ENCODE measurements at regions not wholly inside any gene's neighbourhood (a gene's known extent, or its start where the extent isn't known, plus 50 kb on each side); places are given as distances from the start of the nearest gene placed in this dataset.

- Histone ChIP-seq H3K9me3 (no peaks in the 10 kb centered on the region), H3K27ac (no peak overlapping the region), H3K27me3 (no peaks in the 10 kb centered on the region), H3K4me1 (peaks cover 8% of the 10 kb centered on the region), H3K4me3 (no peak overlapping the region), H3K36me3 (ENCODE audit: low read depth, missing control alignments) (no peaks in the 10 kb centered on the region)
- no peak for DNase-seq
- intact Hi-C loops (cut with DNase I; ENCODE audit: low total_unique reads), result no loop called here
- TF ChIP-seq POLR2A (IDR thresholded peaks at IDR 0.05) (no peak), CTCF (IDR thresholded peaks at IDR 0.05) (no peak)
- WGBS, 2 donors, result 73 to 96% methylated on average over 2 of the region's 2 CpGs
Measured at GRCh38 chr13:40161931-40162330, 504.5 kb downstream of the FOXO1 start.

GRCh38 chr13:40163066-40164000 lies 503.1 kb downstream of the FOXO1 start:
- intact Hi-C loops (cut with DNase I; ENCODE audit: low total_unique reads), result no loop called here
- TF ChIP-seq CTCF (IDR thresholded peaks at IDR 0.05) (no peak), POLR2A (IDR thresholded peaks at IDR 0.05) (no peak)
- Histone ChIP-seq H3K36me3 (ENCODE audit: low read depth, missing control alignments) (no peaks in the 10 kb centered on the region), H3K27ac (no peak overlapping the region), H3K27me3 (no peaks in the 10 kb centered on the region), H3K9me3 (no peaks in the 10 kb centered on the region), H3K4me1 (peaks cover 8% of the 10 kb centered on the region), H3K4me3 (no peak overlapping the region)
- no peak for DNase-seq
- 75 to 81% methylated on average over 7 to 11 of the region's 11 CpGs for WGBS, 2 donors

- no peaks in the 10 kb centered on the region for H3K36me3 ChIP-seq (ENCODE audit: low read depth, missing control alignments)
- H3K9me3 ChIP-seq, result no peaks in the 10 kb centered on the region
- intact Hi-C loops (cut with DNase I; ENCODE audit: low total_unique reads), result no loop called here
- H3K4me3 ChIP-seq, result no peak overlapping the region
- H3K27me3 ChIP-seq, result no peaks in the 10 kb centered on the region
- 64 to 78% methylated on average over 3 of the region's 3 CpGs for WGBS, 2 donors
- peaks cover 9% of the 10 kb centered on the region for H3K4me1 ChIP-seq
- no peak for TF ChIP-seq POLR2A (IDR thresholded peaks at IDR 0.05)
- TF ChIP-seq CTCF (IDR thresholded peaks at IDR 0.05), result no peak
- no peak for DNase-seq
- H3K27ac ChIP-seq, result no peak overlapping the region
Measured at GRCh38 chr13:40164133-40164532, 502.3 kb downstream of the FOXO1 start.

- 58 to 71% methylated on average over 2 of the region's 2 CpGs for WGBS, 2 donors
- no peaks in the 10 kb centered on the region for H3K9me3 ChIP-seq
- peaks cover 13% of the 10 kb centered on the region for H3K4me1 ChIP-seq
- no peak overlapping the region for H3K4me3 ChIP-seq
- intact Hi-C loops (cut with DNase I; ENCODE audit: low total_unique reads), result no loop called here
- H3K36me3 ChIP-seq (ENCODE audit: low read depth, missing control alignments), result no peaks in the 10 kb centered on the region
- no peak for DNase-seq
- no peak for TF ChIP-seq POLR2A (IDR thresholded peaks at IDR 0.05)
- no peak for TF ChIP-seq CTCF (IDR thresholded peaks at IDR 0.05)
- no peak overlapping the region for H3K27ac ChIP-seq
- no peaks in the 10 kb centered on the region for H3K27me3 ChIP-seq
Measured at GRCh38 chr13:40165316-40165932, 501.0 kb downstream of the FOXO1 start.
